Superior temporal gyrus (tissue), 1 donor: ENCODE measurements at regions not wholly inside any gene's neighbourhood (a gene's known extent, or its start where the extent isn't known, plus 50 kb on each side); places are given as distances from the start of the nearest gene placed in this dataset.
A peak's percentile ranks its signal among the peaks of the same experiment; 100 is the strongest.
"Not testable (repeated sequence)": the region's sequence is repeated elsewhere in the genome, so short reads cannot be mapped to it uniquely, and the experiment has no call there.

Experiments
- DNase-seq: peaks from one replicate; pipeline ENCODE4 v3.0.0-alpha.2; 2016; ENCODE audit errors: extremely low spot score

DNA sequence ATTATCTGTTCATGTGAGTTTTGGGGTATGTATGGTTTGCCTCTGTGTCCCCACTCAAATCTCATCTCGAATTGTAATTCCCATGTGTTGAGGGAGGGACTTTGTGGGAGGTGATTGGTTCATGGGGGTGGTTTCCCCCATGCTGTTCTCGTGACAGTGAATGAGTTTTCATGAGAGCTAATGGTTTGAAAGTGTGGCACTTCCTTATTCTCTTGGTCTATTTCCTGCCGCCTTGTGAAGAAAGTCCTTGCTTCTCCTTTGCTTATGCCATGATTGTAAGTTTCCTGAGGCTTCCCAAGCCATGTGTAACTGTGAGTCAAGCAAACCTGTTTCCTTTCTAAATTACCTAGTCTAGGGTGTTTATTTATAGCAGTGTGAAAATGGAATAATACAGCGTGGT is 128.1 kb upstream of the HS3ST4 start:
- DNase-seq: no peak

DNA sequence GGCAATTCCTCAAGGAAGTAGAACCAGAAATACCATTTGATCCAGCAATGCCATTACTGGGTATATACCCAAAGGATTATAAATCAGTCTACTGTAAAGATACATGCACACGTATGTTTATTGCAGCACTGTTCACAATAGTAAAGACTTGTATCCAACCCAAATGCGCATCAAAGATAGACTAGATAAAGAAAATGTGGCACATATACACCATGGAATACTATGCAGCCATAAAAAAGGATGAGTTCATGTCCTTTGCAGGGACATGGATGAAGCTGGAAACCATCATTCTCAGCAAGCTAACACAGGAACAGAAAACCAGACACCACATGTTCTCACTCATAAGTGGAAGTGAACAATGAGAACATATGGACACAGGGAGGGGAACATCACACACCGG is 130.0 kb upstream of the HS3ST4 start:
- not testable (repeated sequence) for DNase-seq

DNA sequence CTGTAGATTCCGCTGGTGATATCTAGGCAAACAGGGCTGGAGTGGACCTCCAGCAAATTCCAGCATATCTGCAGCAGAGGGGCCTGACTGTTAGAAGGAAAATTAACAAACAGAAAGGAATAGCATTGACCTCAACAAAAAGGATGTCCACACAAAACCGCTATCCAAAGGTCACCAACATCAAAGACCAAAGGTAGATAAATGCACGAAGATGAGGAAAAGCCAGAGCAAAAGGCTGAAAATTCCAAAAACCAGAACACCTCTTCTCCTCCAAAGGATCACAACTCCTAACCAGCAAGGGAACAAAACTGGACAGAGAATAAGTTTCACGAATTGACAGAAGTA is 134.8 kb upstream of the HS3ST4 start:
- DNase-seq: not testable (repeated sequence)

- DNase-seq: not testable (repeated sequence)
These were observed 135.3 kb upstream of the HS3ST4 start for GRCh38 chr16:25556289-25556967.

GRCh38 chr16:25553711-25554436 is 137.9 kb upstream of the HS3ST4 start:
- no peak for DNase-seq

GRCh38 chr16:25550647-25551046 is 141.1 kb upstream of the HS3ST4 start:
- no peak for DNase-seq

DNA sequence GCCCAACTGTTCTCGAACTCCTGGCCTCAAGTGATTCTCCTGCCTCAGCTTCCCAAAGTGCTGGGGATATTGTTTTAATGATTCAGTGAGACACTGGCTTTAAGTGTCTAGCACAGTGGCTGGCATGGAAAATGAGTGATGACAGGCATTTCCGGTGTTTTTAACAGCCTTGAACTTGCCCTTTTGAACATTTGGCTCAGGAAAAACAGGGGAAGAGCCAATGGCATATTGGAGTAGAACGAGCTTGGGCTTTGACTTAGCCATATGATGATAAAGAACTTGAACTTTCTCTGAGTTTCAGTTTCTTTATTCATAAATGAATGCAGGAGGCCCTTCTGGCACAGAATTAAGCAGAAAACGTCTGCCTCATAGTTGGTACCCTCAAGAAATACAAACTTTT is 145.0 kb upstream of the HS3ST4 start:
- DNase-seq: no peak

DNA sequence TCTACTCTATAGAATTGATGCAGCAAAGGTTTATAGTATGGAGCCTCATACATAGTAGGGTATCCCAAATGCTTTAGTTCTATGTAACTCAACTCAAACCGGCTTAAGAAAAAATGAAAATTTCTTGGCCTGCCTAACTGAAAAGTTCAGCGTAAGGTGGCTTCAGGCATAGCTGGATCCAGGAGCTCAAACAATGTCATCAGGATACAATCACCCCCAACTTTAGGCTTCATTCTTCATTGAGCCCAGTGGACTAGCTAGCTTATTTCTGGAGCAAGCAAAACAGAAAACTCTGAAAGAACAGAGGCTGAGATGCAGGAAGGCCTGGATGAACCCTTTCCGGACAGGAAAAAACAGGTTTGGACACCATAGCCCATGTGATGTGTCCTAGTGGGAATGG is 147.5 kb upstream of the HS3ST4 start:
- DNase-seq: no peak

GRCh38 chr16:25542306-25542705 is 149.5 kb upstream of the HS3ST4 start:
- DNase-seq: peak; percentile 35

DNA sequence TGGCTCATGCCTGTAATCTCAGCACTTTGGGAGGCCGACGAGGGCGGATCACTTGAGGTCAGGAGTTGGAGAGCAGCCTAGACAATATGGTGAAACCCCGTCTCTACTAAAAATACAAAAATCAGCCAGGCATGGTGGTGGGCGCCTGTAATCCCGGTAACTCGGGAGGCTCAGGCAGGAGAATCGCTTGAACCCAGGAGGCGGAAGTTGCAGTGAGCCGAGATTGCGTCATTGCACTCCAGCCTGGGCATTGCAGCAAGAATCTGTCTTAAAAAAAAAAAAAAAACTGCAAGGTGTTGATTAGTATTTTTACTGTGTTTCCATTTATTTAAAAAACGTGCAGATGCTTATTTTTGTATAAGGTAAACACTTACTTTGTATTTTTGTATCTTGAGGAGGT is 152.0 kb upstream of the HS3ST4 start:
- not testable (repeated sequence) for DNase-seq

DNA sequence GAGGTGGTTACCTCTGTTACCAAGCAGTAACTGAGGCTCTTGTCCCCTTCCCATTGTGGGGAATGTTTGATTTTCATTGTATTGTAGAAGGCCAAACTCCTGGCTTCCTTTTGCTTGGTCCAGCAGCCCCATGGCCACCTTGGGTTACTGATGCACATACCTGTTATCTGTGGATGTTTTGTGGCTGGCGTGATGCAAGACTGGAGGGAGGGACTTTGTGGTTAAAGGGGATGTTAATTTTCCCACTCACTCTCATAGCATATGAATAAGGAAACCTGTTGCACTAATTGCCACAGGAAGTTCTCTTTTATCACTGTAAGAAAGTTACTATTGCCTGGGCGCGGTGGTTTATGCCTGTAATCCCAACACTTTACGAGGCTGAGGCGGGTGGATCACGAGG is 168.6 kb upstream of the HS3ST4 start:
- no peak for DNase-seq

GRCh38 chr16:25512041-25512440 is 179.7 kb upstream of the HS3ST4 start:
- no peak for DNase-seq

- no peak for DNase-seq
These were observed 182.3 kb upstream of the HS3ST4 start for GRCh38 chr16:25509456-25509855.

DNA sequence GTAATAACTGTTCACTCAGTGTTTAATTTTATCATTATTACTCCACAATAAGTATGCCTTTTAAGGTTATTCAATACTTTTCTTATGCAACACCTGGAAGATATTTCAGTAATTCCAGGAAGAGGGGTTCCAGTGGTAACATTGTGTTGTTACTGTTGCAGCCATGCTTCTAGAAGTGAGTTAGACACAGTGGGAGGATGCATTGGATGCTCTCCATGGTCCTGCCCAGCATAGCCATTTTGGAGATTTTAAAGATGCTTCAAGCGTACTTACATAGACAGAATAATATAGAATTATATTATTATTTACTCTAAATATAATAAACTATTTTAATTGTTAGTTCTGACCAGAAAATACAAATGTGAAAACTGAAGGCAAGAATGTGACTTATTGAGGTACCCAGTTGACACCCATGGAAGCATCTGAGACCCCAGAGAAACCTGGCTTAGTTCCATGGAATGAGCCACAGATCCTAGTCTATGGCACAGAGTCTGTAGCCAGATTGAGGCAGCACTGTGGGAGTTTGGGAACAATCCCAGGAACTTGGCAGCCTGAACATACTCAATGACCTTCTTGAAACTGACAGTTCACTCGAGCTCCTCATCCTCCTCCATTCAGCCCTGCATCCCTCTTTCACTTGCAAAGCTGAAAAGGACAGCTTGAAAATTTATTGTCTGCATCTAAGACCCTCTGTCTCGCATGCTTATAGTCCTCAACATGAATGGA is 190.1 kb upstream of the HS3ST4 start:
- no peak for DNase-seq

DNA sequence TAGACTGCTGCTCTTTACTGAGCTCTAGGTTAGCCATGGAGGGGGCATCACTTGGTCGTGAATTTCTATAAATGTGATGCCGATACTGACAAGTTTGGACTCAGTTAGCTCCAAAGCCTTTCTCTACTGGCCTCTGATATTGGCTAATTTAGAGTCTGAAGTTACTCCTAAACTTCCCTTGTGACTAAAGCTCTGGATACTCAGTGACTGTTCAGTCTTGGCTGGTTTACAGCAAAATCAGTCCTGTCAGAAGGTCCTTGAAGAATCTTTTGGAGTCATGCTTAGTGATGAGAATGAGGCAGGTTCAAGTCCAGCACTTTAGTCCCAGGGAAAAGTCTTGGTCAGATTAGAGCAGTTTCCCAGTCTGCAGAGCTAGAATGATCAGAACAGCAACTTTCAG is 197.5 kb upstream of the HS3ST4 start:
- no peak for DNase-seq

DNA sequence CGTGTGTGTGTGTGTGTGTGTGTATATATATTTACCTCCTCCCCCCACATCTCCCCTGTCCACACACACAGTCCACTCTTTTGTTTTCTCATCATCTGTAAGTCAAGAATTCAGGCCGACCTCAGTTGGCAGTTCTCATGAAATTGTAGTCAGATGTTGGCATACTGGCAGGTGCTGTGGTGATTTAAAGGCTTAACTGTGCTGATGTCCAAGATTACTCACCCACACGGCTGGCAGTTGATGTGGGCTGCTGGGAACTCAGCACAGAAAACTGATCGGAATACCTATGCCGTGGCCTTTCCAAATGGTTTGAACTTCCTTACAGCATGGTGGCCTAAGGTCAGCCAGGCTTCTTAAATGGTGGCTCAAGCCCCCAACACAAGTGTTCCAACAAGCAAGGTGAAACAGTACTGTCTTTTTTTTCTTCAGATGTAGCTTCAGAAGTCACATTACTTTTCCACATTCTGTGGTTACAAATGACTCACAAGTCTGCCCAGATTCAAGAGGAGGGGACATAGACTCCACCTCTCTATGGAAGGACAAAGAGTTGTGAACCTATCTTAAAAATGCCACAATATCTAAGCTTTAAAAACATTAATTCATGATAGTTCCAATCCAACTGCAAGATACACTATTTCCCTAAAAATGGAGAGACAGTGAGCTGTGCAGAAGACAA is 198.5 kb upstream of the HS3ST4 start:
- DNase-seq: no peak

GRCh38 chr16:25488435-25488834 is 203.3 kb upstream of the HS3ST4 start:
- no peak for DNase-seq

- DNase-seq: no peak
These were observed 203.9 kb upstream of the HS3ST4 start for GRCh38 chr16:25487888-25488287.

GRCh38 chr16:25481636-25482035 is 210.1 kb upstream of the HS3ST4 start:
- DNase-seq: no peak

DNA sequence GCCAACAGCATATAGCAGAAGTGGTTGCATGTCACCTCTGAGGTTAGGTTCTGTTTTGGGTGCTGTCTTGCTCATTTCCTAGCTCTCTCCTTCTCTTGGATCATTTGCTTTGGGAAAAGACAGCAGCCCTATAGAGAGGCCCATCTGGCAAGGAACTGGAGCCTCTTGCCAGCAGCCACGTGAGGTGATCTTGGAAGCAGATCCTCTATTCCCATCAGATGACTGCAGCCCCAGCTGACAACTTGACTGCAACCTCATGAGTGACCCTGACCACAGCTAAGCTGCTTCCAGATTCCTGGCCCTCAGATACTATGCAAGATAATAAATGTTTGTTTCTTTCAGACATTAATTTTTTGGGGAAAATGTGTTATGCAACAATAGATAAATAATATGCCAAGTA is 213.3 kb upstream of the HS3ST4 start:
- DNase-seq: no peak

GRCh38 chr16:25464058-25464457 is 206.4 kb upstream of the ZKSCAN2 start:
- no peak for DNase-seq

GRCh38 chr16:25449802-25450201 is 192.2 kb upstream of the ZKSCAN2 start:
- DNase-seq: no peak
